NB4 (cell line): ENCODE measurements at regions not wholly inside any gene's neighbourhood (a gene's known extent, or its start where the extent isn't known, plus 50 kb on each side); places are given as distances from the start of the nearest gene placed in this dataset.

Experiments used
- MYC ChIP-seq: IDR thresholded peaks from 2 replicates; pipeline ENCODE4 v1.6.1; 2011; ENCODE audit warnings: low read depth, low read length
- POLR2A ChIP-seq: IDR thresholded peaks from 2 replicates; pipeline ENCODE4 v1.6.1; 2011; ENCODE audit warnings: mild to moderate bottlenecking; ENCODE audit not compliant: insufficient read length; ENCODE audit errors: extremely low read depth
- TF ChIP-seq, protein P1 (sequence below): IDR thresholded peaks from one replicate; pipeline ENCODE4 v1.5.1; 2012; ENCODE audit warnings: low read depth, low read length
- TF ChIP-seq, protein P2 (sequence below): IDR thresholded peaks from 2 replicates; pipeline ENCODE4 v1.6.1; 2011; ENCODE audit warnings: low read depth, low read length

- TF ChIP-seq, protein P1, sequence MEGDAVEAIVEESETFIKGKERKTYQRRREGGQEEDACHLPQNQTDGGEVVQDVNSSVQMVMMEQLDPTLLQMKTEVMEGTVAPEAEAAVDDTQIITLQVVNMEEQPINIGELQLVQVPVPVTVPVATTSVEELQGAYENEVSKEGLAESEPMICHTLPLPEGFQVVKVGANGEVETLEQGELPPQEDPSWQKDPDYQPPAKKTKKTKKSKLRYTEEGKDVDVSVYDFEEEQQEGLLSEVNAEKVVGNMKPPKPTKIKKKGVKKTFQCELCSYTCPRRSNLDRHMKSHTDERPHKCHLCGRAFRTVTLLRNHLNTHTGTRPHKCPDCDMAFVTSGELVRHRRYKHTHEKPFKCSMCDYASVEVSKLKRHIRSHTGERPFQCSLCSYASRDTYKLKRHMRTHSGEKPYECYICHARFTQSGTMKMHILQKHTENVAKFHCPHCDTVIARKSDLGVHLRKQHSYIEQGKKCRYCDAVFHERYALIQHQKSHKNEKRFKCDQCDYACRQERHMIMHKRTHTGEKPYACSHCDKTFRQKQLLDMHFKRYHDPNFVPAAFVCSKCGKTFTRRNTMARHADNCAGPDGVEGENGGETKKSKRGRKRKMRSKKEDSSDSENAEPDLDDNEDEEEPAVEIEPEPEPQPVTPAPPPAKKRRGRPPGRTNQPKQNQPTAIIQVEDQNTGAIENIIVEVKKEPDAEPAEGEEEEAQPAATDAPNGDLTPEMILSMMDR, result no peak
- TF ChIP-seq POLR2A (no peak), MYC (no peak)
- TF ChIP-seq, protein P2, sequence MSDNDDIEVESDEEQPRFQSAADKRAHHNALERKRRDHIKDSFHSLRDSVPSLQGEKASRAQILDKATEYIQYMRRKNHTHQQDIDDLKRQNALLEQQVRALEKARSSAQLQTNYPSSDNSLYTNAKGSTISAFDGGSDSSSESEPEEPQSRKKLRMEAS, result no peak
Observed at GRCh38 chr16:58807276-58807675, 73.2 kb upstream of the GOT2 start.
